IPS DF 19.7 (cell line): ENCODE measurements at regions not wholly inside any gene's neighbourhood (a gene's known extent, or its start where the extent isn't known, plus 50 kb on each side); places are given as distances from the start of the nearest gene placed in this dataset.

Experiments
- DNase-seq: peaks from one replicate; pipeline ENCODE4 v3.0.0-alpha.2; 2013; ENCODE audit warnings: low read depth, low spot score

DNA sequence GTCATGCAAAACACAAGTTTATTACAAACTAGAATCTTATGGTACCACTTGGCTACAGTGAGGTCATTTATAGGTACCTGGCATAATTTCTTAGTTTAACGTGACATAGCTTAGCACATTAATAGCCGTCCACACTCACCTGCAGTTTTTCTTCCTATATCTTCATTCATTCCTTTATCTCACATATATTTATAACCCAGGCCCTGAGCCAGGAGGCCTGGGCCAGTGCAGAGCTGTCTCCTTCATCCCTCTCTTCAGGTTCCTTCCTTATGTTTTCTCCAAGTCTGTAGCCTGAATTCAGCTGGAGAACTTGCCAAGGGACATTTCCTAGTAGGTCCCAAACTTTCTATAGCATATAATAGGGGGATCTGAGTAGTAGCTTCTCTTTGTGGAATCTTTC is 367.9 kb upstream of the SGCD start:
- no peak for DNase-seq

DNA sequence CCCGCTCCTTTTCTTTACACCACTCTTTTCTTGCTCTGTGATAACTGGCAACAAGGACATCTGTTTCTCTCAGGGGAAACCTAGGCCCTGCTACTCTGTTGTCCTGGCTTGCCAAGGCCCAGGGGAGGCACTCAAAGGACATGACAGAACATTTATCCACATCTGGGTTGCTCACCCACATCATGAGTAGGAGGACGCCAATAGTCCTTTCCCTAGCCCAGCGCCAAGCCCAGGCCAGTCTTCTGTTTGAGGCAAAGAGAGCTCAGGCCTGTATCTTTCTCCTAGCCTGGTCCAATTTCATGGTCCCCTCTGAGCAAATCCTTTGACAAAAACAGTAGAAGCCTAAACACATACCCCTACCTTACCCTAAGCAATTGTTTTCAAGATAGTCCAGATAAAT is 366.8 kb upstream of the SGCD start:
- no peak for DNase-seq

DNA sequence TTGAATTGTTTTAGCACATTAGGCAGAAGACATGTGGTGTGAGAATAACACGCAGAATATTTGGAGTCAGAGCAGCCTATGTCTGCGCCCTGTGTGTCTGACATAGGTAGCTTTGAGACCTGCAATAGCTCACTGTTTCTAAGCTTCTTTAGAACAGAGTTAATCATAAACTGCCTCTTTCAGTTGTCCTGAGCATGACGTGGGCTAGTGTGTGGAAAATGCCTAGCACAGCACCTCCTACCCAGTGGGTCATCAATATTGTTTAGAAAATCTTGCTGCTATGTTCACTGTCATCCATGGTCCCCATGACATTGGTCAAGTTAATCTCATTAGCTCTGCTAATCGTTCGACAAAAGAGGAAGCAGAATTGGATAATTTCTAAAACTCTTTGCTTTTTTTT is 357.4 kb upstream of the SGCD start:
- DNase-seq: no peak

DNA sequence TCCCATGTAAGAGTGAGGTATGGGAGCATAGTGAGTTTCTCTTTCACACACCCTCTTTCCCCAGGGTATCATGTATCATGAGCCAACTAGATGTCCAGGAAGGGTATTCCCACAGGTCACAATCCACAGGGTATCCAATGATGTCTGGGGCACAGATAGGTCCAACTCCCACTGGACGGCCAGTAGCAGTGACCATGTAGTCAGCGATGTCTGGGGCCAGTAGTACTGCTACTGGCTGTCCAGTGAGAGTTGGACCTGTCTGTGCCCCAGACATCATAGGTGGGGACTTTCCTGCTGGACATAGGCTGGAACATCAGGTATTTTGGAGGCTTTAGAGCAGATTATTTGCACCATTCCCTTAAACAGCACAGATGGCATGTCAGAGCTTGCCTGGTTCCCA is 352.6 kb upstream of the SGCD start:
- no peak for DNase-seq

DNA sequence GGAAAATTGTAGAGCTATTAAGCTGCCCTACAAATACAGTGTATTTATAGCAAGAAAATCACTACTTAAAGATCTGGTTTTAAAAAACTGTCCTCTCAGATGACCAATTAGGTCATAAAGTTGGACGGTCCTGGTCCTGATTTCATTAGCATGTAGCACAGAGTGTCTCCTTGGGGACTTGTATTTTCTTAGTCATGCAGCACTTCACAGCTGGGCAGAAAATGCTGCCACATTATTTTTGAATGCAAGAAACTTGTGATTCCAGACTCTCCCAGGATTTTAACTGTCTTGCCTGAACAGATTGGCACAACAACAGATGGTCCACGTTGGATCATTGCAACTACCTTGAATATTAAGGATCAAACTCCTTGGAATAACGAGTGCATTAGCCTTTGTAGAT is 348.1 kb upstream of the SGCD start:
- no peak for DNase-seq

DNA sequence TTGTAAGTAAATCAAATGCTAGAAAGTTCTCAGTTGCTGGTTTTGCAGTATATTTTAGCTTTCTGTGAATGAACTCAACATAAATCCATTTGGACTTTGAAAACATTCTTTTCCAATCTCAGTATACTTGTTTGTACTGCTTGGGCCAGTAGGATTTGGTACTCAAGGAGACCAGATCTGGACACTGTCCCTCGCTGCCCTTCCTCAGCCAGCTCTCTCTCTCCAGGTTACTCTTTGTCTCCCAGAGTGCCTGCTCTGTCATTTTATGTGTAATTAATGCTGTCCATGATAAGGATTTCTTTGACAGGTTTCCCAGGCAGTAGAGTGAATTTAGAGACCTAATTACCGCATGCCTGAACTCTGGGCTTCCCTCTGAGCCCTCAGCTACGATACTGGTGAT is 344.6 kb upstream of the SGCD start:
- no peak for DNase-seq

DNA sequence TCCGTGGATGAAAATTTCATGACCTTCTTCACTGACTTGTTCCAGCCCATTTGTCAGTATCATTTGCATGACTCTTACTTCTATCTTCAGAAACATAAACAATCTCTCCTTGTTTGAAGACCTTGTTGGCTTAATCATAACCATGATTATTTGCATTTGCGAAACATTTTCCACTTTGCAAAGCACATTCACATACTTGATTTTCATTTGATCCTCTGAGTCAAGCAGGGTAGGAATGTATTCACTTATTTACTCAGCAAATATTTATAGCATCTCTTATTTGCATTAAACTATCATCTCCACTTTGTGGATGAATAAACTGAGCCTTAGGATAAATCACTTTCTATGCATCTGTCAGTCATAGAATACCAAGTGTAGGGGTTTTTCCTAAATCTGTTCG is 343.0 kb upstream of the SGCD start:
- no peak for DNase-seq

DNA sequence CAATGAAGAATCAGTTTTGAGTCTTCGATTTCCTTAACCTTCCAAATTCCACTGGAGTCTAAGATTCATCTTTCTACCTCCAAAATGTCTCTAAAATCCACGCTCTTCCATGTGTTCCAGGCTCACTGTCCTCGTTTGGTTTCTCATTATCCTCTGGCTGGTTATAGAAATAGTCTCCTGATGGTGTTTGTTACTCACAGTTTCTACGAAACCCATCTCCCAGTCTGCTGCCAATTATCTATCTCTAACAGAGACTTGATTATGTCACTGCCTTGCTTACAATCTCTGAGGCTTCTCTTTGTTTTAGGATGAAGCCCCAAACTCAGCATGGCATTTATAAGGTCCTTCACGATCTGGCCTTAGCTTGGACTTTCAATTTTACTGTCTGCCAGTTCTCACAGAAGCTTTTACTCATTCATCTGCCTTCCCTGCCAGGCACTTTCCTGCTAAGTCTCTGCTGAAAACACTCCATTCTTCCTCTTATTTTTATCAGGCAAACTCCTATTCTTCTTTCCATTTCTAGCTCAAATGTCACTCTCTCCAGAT is 339.6 kb upstream of the SGCD start:
- no peak for DNase-seq

DNA sequence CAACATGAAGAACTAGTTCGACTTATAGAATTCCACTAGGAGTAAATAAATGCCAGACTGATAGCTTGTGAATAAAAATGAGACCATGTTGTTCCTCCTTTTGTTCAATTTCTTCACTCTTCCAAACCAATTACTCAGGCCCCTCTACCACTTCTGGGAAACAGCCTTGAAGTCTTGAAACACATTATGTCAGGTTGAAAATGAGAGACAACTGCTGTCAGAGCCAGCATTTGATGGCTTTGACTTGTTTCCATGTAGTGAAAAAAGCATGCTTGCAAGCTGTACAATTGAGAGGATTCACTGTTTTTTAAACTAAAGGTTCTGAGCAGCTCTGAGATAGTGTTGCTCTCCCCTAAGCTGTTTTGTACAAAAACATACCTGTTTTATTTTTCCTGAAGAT is 337.1 kb upstream of the SGCD start:
- DNase-seq: no peak

DNA sequence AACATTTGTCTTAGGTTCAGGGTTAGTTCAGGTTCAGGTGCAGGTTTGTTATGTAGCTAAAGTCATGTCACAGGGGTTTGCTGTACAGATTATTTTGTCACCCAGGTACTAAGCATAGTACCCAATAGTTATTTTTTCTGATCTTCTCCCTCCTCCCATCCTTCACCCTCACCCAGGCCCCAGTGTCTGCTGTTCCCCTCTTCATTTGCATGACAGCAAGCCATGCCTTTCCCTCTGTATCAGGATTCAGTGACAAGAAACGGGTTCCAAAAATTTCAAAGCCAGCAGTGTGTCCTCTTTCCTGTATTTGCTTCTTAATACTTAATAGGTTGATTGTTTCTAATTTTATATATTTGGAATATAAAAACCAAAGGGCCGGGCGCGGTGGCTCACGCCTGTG is 330.8 kb upstream of the SGCD start:
- DNase-seq: no peak

DNA sequence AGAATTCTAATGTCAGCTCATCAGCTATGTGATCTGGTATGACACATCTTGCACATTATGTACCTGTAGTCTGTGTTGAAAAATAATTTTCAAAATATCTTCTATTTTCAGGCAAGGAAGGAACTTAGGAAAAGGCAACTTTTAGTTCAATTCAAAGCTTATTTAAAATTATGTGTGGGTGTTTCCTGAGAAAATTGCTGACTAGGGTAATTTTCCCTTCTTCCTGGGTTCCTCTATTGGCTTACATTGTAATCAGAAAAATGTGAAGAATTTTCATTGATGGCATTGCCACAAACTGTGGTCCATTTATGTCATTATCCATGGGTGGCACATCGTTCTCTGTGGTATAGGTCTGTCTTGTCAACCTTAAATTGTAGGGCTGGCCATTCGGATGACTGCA is 328.7 kb upstream of the SGCD start:
- DNase-seq: no peak

DNA sequence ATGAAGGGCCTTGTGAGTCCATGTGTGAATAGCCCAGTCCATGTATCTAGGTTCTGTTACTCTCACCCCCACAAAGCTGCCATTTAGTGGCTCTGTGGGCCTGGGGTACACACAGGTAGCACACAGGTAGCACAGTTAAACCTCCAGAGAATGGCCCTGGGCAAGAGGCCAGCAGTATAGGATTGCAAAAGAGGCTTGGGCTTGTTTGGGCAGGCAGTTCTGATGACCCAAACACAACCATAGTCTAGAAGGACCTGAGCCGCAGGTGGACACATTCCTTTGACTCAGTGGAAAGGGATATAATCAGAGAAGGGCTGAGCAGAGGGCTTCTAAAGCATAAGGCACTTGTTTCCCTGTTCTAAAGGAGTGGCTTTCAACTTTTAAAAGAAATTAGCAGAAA is 326.8 kb upstream of the SGCD start:
- no peak for DNase-seq

DNA sequence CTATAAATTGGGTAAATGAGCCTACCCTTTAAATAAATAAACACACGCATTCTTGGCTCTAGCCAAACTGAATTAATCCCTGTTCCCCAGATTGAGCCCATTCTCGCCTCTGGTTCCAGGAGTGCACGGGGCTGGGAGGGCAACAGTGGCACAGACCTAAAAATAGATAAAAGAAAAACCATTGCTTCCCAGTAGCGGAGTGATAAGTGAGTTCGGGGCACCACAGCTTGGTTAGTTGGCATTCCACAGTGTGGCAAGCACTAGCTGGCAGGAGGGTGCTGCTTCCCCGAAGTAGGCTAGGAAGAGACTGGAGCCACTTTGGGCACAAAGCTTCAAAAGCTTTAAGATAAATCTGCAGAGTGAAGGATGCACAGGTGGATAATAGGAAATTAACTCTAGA is 322.2 kb upstream of the SGCD start:
- DNase-seq: no peak

DNA sequence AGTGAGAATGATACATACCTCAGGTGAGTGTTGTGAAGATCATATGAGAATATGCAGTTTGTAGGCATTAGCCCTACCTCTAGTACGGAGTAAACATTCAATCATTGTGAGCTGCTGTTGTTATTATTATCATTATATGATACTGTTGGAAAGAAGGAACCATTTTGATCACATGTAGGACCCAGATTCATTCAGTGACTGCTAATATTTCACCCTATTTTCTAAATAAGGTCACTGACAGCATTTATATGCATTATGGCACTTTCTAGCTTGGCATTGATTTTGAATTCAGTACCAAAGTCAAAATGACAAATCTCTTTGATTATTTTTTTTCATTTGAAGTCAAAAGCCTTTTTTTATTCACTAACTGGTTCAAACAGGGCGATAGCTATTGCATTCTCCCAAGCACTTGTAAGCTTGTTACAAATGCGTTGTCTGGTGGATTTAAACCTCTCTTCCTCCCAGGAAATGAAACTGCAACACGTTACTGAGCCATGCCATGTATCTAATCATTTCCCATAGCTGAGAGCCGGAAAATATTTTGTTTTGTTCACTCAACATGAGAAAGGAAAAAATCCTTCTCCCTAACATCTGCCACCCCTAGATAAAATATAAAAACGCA is 320.8 kb upstream of the SGCD start:
- DNase-seq: no peak

DNA sequence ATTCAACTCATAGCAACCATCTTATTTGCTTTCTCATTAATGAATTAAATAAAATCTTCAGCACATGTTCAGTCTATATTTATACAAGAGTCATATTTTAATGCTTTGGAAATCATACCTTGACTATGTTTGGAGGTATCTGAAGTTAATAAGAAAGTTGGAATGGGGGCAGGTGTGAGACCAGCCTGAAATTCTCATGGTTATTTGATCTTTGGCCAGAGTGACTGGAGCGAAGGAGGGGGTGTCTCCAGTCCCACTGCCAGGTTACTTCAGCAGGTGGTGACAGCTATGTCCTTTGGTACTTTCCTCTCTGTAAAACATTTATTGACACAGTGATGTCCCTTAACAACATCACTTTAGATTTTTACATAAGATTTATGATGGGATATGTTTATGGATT is 318.1 kb upstream of the SGCD start:
- no peak for DNase-seq

DNA sequence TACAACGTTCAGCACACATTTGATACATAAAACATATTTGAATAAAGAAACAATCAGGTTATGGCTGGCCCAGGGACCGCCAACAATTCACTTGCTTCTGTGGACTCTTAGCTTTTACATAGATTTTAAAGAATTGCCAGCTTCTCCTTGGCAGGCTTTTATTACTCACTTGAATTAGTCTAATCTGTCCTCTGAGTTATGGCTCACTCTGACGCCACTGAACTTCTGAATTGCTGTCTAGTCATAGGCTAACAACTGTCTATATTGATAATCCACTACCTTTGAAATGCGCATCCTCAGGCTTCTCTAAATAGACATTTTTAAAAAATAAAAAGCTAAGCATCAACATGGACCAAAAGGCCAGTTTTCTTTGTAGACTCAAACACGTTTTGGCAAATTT is 317.4 kb upstream of the SGCD start:
- DNase-seq: no peak

DNA sequence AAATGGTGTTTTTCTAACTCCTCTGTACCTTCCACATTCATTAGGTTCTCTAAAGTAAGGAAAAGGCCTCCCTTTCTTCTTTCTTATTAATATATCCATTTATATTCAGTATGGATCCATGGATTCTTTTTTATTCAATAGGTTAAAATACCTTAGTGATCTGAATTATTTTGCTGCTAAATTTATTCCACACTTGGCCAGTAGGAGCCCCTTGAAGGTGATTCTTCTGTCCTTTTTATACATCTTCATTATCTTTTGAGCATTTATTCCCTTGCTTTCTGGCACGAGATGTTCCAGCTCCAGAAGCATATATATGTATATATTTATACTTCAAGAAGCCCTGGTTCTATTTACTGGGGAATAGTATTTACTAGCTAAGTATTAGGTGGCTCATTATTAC is 311.8 kb upstream of the SGCD start:
- no peak for DNase-seq

DNA sequence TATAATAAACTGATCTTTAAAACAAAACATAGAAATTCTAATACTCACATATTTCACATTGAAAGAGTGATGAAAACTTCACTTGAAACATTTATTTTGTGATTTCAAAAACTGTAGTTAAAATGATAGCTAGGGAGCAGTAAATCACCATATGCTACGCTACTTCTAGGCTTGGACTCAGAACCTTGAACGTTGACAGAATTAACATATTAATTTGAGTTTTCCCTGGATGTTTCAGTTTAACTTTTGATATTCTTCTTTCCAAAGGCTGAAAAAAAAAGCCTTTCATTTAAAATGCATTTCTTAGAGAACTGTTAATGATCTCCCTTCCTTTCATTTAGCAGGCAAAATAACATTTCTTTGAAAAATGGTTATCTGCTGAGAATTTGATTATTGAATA is 307.8 kb upstream of the SGCD start:
- no peak for DNase-seq

DNA sequence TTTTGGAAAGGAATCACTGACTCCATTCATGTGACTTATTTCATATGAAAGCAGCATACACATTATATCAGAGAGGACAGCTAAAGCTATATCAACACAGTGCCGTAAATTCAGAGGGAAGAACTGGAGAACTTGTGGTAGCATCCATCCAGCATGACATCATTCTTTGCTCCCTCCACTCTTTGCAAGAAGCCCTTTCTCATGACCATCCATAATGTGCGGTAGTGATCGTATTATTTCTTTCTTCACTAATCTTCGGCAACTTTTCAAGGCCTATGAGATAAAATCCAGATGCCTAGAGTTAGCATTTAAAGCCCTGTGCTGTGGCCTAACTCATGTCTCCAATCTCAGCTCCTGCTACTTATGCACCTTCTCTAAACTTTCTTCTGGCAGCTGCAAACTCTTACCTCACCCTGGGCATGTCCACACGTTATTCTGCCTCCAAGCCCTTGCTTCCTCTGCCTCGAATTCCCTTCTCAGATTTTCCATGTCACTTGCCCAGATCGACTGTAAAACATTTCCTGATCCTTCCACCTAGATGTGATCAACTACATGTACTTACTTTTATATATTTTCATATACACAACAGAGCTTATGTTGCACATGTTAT is 307.3 kb upstream of the SGCD start:
- DNase-seq: no peak

DNA sequence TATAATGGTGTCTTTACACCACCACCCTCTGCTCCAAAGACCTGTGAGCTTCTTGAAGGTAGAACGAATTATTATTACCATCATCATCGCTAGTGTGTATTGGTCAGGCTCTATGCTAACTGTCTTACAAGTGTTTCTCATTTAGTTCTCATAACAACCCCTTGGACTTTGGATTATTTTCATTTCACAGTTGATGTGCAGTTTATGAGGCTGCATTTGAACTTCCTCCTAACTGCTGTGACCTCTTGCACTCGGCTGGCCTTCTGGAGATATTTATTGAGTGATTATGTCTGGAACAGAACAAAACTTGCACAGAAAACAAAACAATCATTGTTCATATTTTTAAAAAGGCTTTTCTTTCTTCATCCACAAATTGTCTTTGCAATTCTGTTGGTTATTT is 306.3 kb upstream of the SGCD start:
- no peak for DNase-seq

DNA sequence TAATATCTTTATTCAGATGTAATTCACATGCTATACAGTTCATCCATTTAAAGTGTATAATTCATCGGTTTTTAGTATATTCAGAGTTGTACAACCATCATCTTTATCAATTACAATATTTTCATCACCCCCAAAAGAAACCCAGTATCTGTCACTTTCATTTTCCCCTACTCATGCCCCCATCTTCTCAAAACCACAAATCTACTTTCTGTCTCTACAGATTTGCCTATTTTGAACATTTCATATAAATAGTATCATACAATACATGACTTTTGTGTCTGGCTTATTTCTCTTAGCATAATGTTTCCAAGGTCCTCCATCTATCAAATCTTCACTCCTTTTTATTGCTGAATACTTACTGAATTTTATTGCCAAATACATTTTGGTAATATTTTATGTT is 305.1 kb upstream of the SGCD start:
- DNase-seq: no peak

DNA sequence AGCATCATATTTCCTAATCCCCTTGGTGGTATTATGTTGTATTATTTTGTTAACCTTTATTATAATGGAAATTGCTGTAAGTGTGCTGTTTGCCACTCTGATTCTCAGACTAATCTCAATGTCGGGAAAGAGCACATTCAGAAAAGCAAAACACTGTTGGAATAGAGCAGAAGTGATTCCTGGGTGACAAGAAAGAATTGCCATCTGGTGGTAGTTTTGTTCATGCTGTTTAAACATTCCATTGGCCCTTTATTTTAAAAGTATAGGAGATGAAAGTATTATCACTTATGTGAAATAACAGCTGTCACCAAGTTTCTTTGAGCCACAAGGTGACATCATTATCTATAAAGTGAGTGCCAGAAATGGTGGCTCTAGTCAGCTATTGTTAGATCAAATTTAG is 301.3 kb upstream of the SGCD start:
- DNase-seq: no peak

DNA sequence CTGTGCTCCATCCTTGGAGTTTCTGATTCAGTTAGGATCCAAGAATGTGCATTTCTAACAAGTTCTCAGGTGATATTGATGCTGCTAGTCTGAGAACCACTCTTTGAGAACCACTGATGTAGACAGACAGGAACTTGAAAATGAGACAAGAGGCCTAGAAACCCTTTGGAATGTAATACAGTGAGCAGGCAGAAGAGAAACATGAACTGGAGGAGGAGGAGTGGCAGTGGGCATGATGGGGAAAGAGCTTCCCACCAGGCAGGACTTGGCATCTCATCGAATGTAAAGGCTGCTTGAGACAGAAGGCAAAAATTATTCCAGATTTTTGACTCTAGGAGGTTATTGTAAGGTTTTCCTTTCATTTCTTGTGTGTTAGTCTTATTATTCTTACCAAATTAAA is 295.8 kb upstream of the SGCD start:
- DNase-seq: no peak

DNA sequence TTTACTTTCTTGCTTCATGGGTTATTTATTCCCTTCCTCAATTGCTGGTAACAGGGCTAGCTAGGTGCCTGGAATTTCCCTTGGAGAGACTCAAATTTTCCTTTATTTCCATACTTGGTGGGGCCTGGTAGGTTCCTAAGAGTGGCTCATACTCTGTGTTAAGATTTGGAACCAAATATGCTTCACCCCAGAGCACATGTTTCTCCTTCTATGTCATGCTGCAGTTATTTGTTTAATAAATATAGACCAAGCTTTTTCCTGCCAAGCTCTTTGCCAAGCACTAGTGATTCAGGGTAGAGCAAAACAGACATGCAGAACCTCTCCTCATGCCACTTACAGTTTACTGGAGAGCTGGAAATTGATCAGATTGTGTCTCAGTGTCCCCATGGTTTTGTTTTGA is 290.3 kb upstream of the SGCD start:
- DNase-seq: no peak
